ENCODE measurements at regions not wholly inside any gene's neighbourhood (a gene's known extent, or its start where the extent isn't known, plus 50 kb on each side); places are given as distances from the start of the nearest gene placed in this dataset.
A peak's percentile ranks its signal among the peaks of the same experiment; 100 is the strongest.
"Not testable (repeated sequence)": the region's sequence is repeated elsewhere in the genome, so short reads cannot be mapped to it uniquely, and the experiment has no call there.

- WGBS, 2 donors: 68 to 69% methylated on average over 6 of the region's 6 CpGs
- no peaks in the 10 kb centered on the region for H3K4me1 ChIP-seq (ENCODE audit: control insufficient read depth in 2 of 2, insufficient read depth in 2 of 2, low read length in 1 of 2)
- no peak overlapping the region for H3K27ac ChIP-seq (ENCODE audit: low read depth in 2 of 2, low read length in 1 of 2)
- H3K4me3 ChIP-seq (ENCODE audit: low read depth in 1 of 2, low read length in 2 of 2): no peak overlapping the region
- no peaks in the 10 kb centered on the region for H3K36me3 ChIP-seq (ENCODE audit: control insufficient read depth in 2 of 2, insufficient read depth in 2 of 2, low read length in 1 of 2)
- H3K27me3 ChIP-seq (ENCODE audit: control insufficient read depth in 1 of 2, insufficient read depth in 2 of 2, low read length in 2 of 2): no peaks in the 10 kb centered on the region
- no peaks in the 10 kb centered on the region for H3K9me3 ChIP-seq (ENCODE audit: control insufficient read depth in 2 of 2, insufficient read depth in 1 of 2, low read depth in 1 of 2, low read length in 1 of 2)
Measured at GRCh38 chr2:107511970-107512789, 314.5 kb upstream of the RGPD4 start.

- Histone ChIP-seq H3K36me3 (ENCODE audit: control insufficient read depth in 2 of 2, insufficient read depth in 2 of 2, low read length in 1 of 2) (no peaks in the 10 kb centered on the region), H3K4me3 (ENCODE audit: low read depth in 1 of 2, low read length in 2 of 2) (no peak overlapping the region), H3K27me3 (ENCODE audit: control insufficient read depth in 1 of 2, insufficient read depth in 2 of 2, low read length in 2 of 2) (no peaks in the 10 kb centered on the region), H3K27ac (ENCODE audit: low read depth in 2 of 2, low read length in 1 of 2) (no peak overlapping the region), H3K9me3 (ENCODE audit: control insufficient read depth in 2 of 2, insufficient read depth in 1 of 2, low read depth in 1 of 2, low read length in 1 of 2) (no peaks in the 10 kb centered on the region), H3K4me1 (ENCODE audit: control insufficient read depth in 2 of 2, insufficient read depth in 2 of 2, low read length in 1 of 2) (no peaks in the 10 kb centered on the region)
- 35 to 48% methylated on average over 1 of the region's 1 CpG for WGBS, 2 donors
Measured at GRCh38 chr2:107525406-107525805, 301.3 kb upstream of the RGPD4 start.

- Histone ChIP-seq H3K9me3 (ENCODE audit: control insufficient read depth in 2 of 2, insufficient read depth in 1 of 2, low read depth in 1 of 2, low read length in 1 of 2) (no peaks in the 10 kb centered on the region), H3K27ac (ENCODE audit: low read depth in 2 of 2, low read length in 1 of 2) (no peak overlapping the region), H3K36me3 (ENCODE audit: control insufficient read depth in 2 of 2, insufficient read depth in 2 of 2, low read length in 1 of 2) (no peaks in the 10 kb centered on the region), H3K4me3 (ENCODE audit: low read depth in 1 of 2, low read length in 2 of 2) (no peak overlapping the region), H3K4me1 (ENCODE audit: control insufficient read depth in 2 of 2, insufficient read depth in 2 of 2, low read length in 1 of 2) (no peaks in the 10 kb centered on the region), H3K27me3 (ENCODE audit: control insufficient read depth in 1 of 2, insufficient read depth in 2 of 2, low read length in 2 of 2) (no peaks in the 10 kb centered on the region)
- WGBS, 2 donors: 73 to 75% methylated on average over 1 of the region's 1 CpG
Measured at GRCh38 chr2:107529146-107529545, 297.5 kb upstream of the RGPD4 start.

- no peaks in the 10 kb centered on the region for H3K36me3 ChIP-seq (ENCODE audit: control insufficient read depth in 2 of 2, insufficient read depth in 2 of 2, low read length in 1 of 2)
- H3K4me3 ChIP-seq (ENCODE audit: low read depth in 1 of 2, low read length in 2 of 2): no peak overlapping the region
- H3K27ac ChIP-seq (ENCODE audit: low read depth in 2 of 2, low read length in 1 of 2): no peak overlapping the region
- no peaks in the 10 kb centered on the region for H3K27me3 ChIP-seq (ENCODE audit: control insufficient read depth in 1 of 2, insufficient read depth in 2 of 2, low read length in 2 of 2)
- 62 to 82% methylated on average over 1 of the region's 1 CpG for WGBS, 2 donors
- H3K9me3 ChIP-seq (ENCODE audit: control insufficient read depth in 2 of 2, insufficient read depth in 1 of 2, low read depth in 1 of 2, low read length in 1 of 2): no peaks in the 10 kb centered on the region
- H3K4me1 ChIP-seq (ENCODE audit: control insufficient read depth in 2 of 2, insufficient read depth in 2 of 2, low read length in 1 of 2): no peaks in the 10 kb centered on the region
Measured at GRCh38 chr2:107530046-107530445, 296.6 kb upstream of the RGPD4 start.

- Histone ChIP-seq H3K9me3 (ENCODE audit: control insufficient read depth in 2 of 2, insufficient read depth in 1 of 2, low read depth in 1 of 2, low read length in 1 of 2) (peaks cover 3 to 4% of the 10 kb centered on the region in 2 donors), H3K4me1 (ENCODE audit: control insufficient read depth in 2 of 2, insufficient read depth in 2 of 2, low read length in 1 of 2) (no peaks in the 10 kb centered on the region), H3K4me3 (ENCODE audit: low read depth in 1 of 2, low read length in 2 of 2) (no peak overlapping the region), H3K27me3 (ENCODE audit: control insufficient read depth in 1 of 2, insufficient read depth in 2 of 2, low read length in 2 of 2) (no peaks in the 10 kb centered on the region), H3K36me3 (ENCODE audit: control insufficient read depth in 2 of 2, insufficient read depth in 2 of 2, low read length in 1 of 2) (no peaks in the 10 kb centered on the region), H3K27ac (ENCODE audit: low read depth in 2 of 2, low read length in 1 of 2) (no peak overlapping the region)
- 90% methylated on average over 9 of the region's 9 CpGs for WGBS, 2 donors
Measured at GRCh38 chr2:107534926-107535325, 291.8 kb upstream of the RGPD4 start.

- not testable (repeated sequence) for H3K27me3 ChIP-seq (ENCODE audit: control insufficient read depth in 1 of 2, insufficient read depth in 2 of 2, low read length in 2 of 2); H3K27ac ChIP-seq (ENCODE audit: low read depth in 2 of 2, low read length in 1 of 2); H3K9me3 ChIP-seq (ENCODE audit: control insufficient read depth in 2 of 2, insufficient read depth in 1 of 2, low read depth in 1 of 2, low read length in 1 of 2); H3K4me1 ChIP-seq (ENCODE audit: control insufficient read depth in 2 of 2, insufficient read depth in 2 of 2, low read length in 1 of 2); H3K4me3 ChIP-seq (ENCODE audit: low read depth in 1 of 2, low read length in 2 of 2); H3K36me3 ChIP-seq (ENCODE audit: control insufficient read depth in 2 of 2, insufficient read depth in 2 of 2, low read length in 1 of 2)
- WGBS, 2 donors: 90 to 92% methylated on average over 28 of the region's 28 CpGs
Measured at GRCh38 chr2:107535905-107536689, 290.6 kb upstream of the RGPD4 start.

- Histone ChIP-seq H3K4me3 (ENCODE audit: low read depth in 1 of 2, low read length in 2 of 2) (no peak overlapping the region), H3K36me3 (ENCODE audit: control insufficient read depth in 2 of 2, insufficient read depth in 2 of 2, low read length in 1 of 2) (no peaks in the 10 kb centered on the region), H3K27me3 (ENCODE audit: control insufficient read depth in 1 of 2, insufficient read depth in 2 of 2, low read length in 2 of 2) (no peaks in the 10 kb centered on the region), H3K27ac (ENCODE audit: low read depth in 2 of 2, low read length in 1 of 2) (peak overlapping the region in 1 of 2 donors; percentile 49), H3K4me1 (ENCODE audit: control insufficient read depth in 2 of 2, insufficient read depth in 2 of 2, low read length in 1 of 2) (peaks cover 0 to 3% of the 10 kb centered on the region in 2 donors), H3K9me3 (ENCODE audit: control insufficient read depth in 2 of 2, insufficient read depth in 1 of 2, low read depth in 1 of 2, low read length in 1 of 2) (peaks cover 0 to 4% of the 10 kb centered on the region in 2 donors)
- WGBS, 2 donors: 72 to 74% methylated on average over 5 of the region's 5 CpGs
Measured at GRCh38 chr2:107542314-107542740, 284.4 kb upstream of the RGPD4 start.

- Histone ChIP-seq H3K4me3 (ENCODE audit: low read depth in 1 of 2, low read length in 2 of 2) (no peak overlapping the region), H3K9me3 (ENCODE audit: control insufficient read depth in 2 of 2, insufficient read depth in 1 of 2, low read depth in 1 of 2, low read length in 1 of 2) (peaks cover 0 to 4% of the 10 kb centered on the region in 2 donors), H3K27me3 (ENCODE audit: control insufficient read depth in 1 of 2, insufficient read depth in 2 of 2, low read length in 2 of 2) (no peaks in the 10 kb centered on the region), H3K27ac (ENCODE audit: low read depth in 2 of 2, low read length in 1 of 2) (no peak overlapping the region), H3K36me3 (ENCODE audit: control insufficient read depth in 2 of 2, insufficient read depth in 2 of 2, low read length in 1 of 2) (no peaks in the 10 kb centered on the region), H3K4me1 (ENCODE audit: control insufficient read depth in 2 of 2, insufficient read depth in 2 of 2, low read length in 1 of 2) (peaks cover 0 to 3% of the 10 kb centered on the region in 2 donors)
- 55 to 64% methylated on average over 3 of the region's 3 CpGs for WGBS, 2 donors
Measured at GRCh38 chr2:107543793-107544192, 282.9 kb upstream of the RGPD4 start.

- peaks cover 0 to 4% of the 10 kb centered on the region in 2 donors for H3K9me3 ChIP-seq (ENCODE audit: control insufficient read depth in 2 of 2, insufficient read depth in 1 of 2, low read depth in 1 of 2, low read length in 1 of 2)
- H3K4me3 ChIP-seq (ENCODE audit: low read depth in 1 of 2, low read length in 2 of 2): no peak overlapping the region
- H3K27ac ChIP-seq (ENCODE audit: low read depth in 2 of 2, low read length in 1 of 2): no peak overlapping the region
- no peaks in the 10 kb centered on the region for H3K27me3 ChIP-seq (ENCODE audit: control insufficient read depth in 1 of 2, insufficient read depth in 2 of 2, low read length in 2 of 2)
- 94 to 97% methylated on average over 11 of the region's 11 CpGs for WGBS, 2 donors
- peaks cover 0 to 3% of the 10 kb centered on the region in 2 donors for H3K4me1 ChIP-seq (ENCODE audit: control insufficient read depth in 2 of 2, insufficient read depth in 2 of 2, low read length in 1 of 2)
- no peaks in the 10 kb centered on the region for H3K36me3 ChIP-seq (ENCODE audit: control insufficient read depth in 2 of 2, insufficient read depth in 2 of 2, low read length in 1 of 2)
Measured at GRCh38 chr2:107545066-107545465, 281.6 kb upstream of the RGPD4 start.
